ENCODE measurements at regions not wholly inside any gene's neighbourhood (a gene's known extent, or its start where the extent isn't known, plus 50 kb on each side); places are given as distances from the start of the nearest gene placed in this dataset.

- TF ChIP-seq NFIC (IDR thresholded peaks at IDR 0.05) (no peak), TCF12 (IDR thresholded peaks at IDR 0.05; ENCODE audit: low read depth) (no peak), EGR1 (IDR thresholded peaks at IDR 0.05) (no peak), ZBTB7A (IDR thresholded peaks at IDR 0.05; ENCODE audit: low read depth) (no peak), RAD21 (IDR thresholded peaks at IDR 0.05; ENCODE audit: low read depth) (no peak), TEAD4 (IDR thresholded peaks at IDR 0.05) (no peak), EP300 (IDR thresholded peaks at IDR 0.05; ENCODE audit: borderline replicate concordance) (no peak), TAF1 (IDR thresholded peaks at IDR 0.05; ENCODE audit: low read depth) (no peak), CREB1 (IDR thresholded peaks at IDR 0.05; ENCODE audit: low read depth) (no peak), REST (IDR thresholded peaks at IDR 0.05; ENCODE audit: low read depth) (no peak)
- TF ChIP-seq, protein P1, sequence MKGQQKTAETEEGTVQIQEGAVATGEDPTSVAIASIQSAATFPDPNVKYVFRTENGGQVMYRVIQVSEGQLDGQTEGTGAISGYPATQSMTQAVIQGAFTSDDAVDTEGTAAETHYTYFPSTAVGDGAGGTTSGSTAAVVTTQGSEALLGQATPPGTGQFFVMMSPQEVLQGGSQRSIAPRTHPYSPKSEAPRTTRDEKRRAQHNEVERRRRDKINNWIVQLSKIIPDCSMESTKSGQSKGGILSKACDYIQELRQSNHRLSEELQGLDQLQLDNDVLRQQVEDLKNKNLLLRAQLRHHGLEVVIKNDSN (IDR thresholded peaks at IDR 0.05): no peak
Measured at GRCh38 chr21:28269173-28269572, 723.5 kb downstream of the LTN1 start.

- no peak for TF ChIP-seq NFIC (IDR thresholded peaks at IDR 0.05)
- TF ChIP-seq TAF1 (IDR thresholded peaks at IDR 0.05; ENCODE audit: low read depth): no peak
- TF ChIP-seq, protein P1 (IDR thresholded peaks at IDR 0.05): no peak
- no peak for TF ChIP-seq FOXM1 (IDR thresholded peaks at IDR 0.05; ENCODE audit: borderline replicate concordance, low read depth)
- TF ChIP-seq EGR1 (IDR thresholded peaks at IDR 0.05): no peak
- TF ChIP-seq TCF12 (IDR thresholded peaks at IDR 0.05; ENCODE audit: low read depth): no peak
- TF ChIP-seq, protein P2, sequence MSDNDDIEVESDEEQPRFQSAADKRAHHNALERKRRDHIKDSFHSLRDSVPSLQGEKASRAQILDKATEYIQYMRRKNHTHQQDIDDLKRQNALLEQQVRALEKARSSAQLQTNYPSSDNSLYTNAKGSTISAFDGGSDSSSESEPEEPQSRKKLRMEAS (IDR thresholded peaks at IDR 0.05): no peak
- no peak for TF ChIP-seq CEBPB (IDR thresholded peaks at IDR 0.05)
- no peak for TF ChIP-seq REST (IDR thresholded peaks at IDR 0.05; ENCODE audit: low read depth)
- TF ChIP-seq TEAD4 (IDR thresholded peaks at IDR 0.05): no peak
Measured at GRCh38 chr21:28268685-28269084, 724.0 kb downstream of the LTN1 start.

- TF ChIP-seq NFIC (IDR thresholded peaks at IDR 0.05) (no peak), EGR1 (IDR thresholded peaks at IDR 0.05) (no peak), YY1 (IDR thresholded peaks at IDR 0.05; ENCODE audit: low read depth) (no peak), RAD21 (IDR thresholded peaks at IDR 0.05; ENCODE audit: low read depth) (no peak), TAF1 (IDR thresholded peaks at IDR 0.05; ENCODE audit: low read depth) (no peak), TEAD4 (IDR thresholded peaks at IDR 0.05) (no peak), TCF12 (IDR thresholded peaks at IDR 0.05; ENCODE audit: low read depth) (no peak), CREB1 (IDR thresholded peaks at IDR 0.05; ENCODE audit: low read depth) (no peak), CEBPB (IDR thresholded peaks at IDR 0.05) (no peak), REST (IDR thresholded peaks at IDR 0.05; ENCODE audit: low read depth) (no peak), FOXM1 (IDR thresholded peaks at IDR 0.05; ENCODE audit: borderline replicate concordance, low read depth) (no peak)
- TF ChIP-seq, protein P1 (IDR thresholded peaks at IDR 0.05): no peak
- TF ChIP-seq, protein P2 (IDR thresholded peaks at IDR 0.05): no peak
Measured at GRCh38 chr21:28267449-28267848, 725.2 kb downstream of the LTN1 start.

DNA sequence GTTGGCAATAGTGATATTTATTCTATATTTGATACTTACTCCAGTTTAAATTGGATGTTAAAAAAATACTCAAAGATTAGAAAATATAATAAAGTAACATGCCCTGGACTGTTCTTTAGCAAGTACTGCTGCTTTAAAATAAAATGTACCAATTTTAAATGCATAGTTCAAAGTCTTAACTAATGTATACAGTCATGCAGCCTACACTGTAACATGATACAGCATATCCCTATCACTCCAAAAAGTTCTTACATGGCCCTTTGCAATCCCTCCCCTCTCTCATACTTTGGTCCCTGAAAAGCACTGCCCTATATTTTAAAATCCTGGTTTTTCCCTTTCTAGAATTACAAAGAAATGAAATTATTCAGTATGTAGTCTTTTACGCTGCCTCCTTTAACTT, 726.6 kb downstream of the LTN1 start:
- TF ChIP-seq ZBTB7A (IDR thresholded peaks at IDR 0.05; ENCODE audit: low read depth) (no peak), EGR1 (IDR thresholded peaks at IDR 0.05) (no peak), RAD21 (IDR thresholded peaks at IDR 0.05; ENCODE audit: low read depth) (no peak), NFIC (IDR thresholded peaks at IDR 0.05) (no peak), TCF12 (IDR thresholded peaks at IDR 0.05; ENCODE audit: low read depth) (no peak), YY1 (IDR thresholded peaks at IDR 0.05; ENCODE audit: low read depth) (no peak), CEBPB (IDR thresholded peaks at IDR 0.05) (no peak), REST (IDR thresholded peaks at IDR 0.05; ENCODE audit: low read depth) (no peak)
- TF ChIP-seq, protein P2 (IDR thresholded peaks at IDR 0.05): no peak

All from Ishikawa (cell line).